WTC11 (cell line): ENCODE measurements at regions not wholly inside any gene's neighbourhood (a gene's known extent, or its start where the extent isn't known, plus 50 kb on each side); places are given as distances from the start of the nearest gene placed in this dataset.

ENCODE experiments used
- ATAC-seq: fragments of 200-7000 bp; cut with Tn5 transposase; 2 replicates; pipeline ENCODE4 v1.10.0; 2021; ENCODE audit warnings: mild to moderate bottlenecking, moderate library complexity
- CTCF ChIA-PET: fragments of 300-600 bp; sonication (Branson Sonifier 250); formaldehyde crosslinking; loops from one replicate; lab custom pipeline; 2021; ENCODE audit warnings: antibody characterized with exemption; lab: Charles Lee
- POLR2A ChIA-PET: fragments of 350-600 bp; sonication (Branson Sonifier 250); formaldehyde crosslinking; loops from one replicate; lab custom pipeline; 2021; ENCODE audit warnings: antibody characterized with exemption; lab: Charles Lee
- DNase-seq: peaks from one replicate; pipeline ENCODE4 v3.0.0; 2021; ENCODE audit warnings: low spot score
- H3K27ac Mint-ChIP-seq: 2 replicates; pipeline ENCODE4 v1.8.0; 2021; ENCODE audit warnings: mixed read lengths
- H3K27me3 Mint-ChIP-seq: 2 replicates; pipeline ENCODE4 v1.8.0; 2021; ENCODE audit warnings: low read depth, mild to moderate bottlenecking, moderate library complexity, mixed read lengths
- H3K36me3 Mint-ChIP-seq: 2 replicates; pipeline ENCODE4 v1.8.0; 2021; ENCODE audit warnings: mixed read lengths
- H3K4me1 Mint-ChIP-seq: 2 replicates; pipeline ENCODE4 v1.8.0; 2022; ENCODE audit warnings: mixed read lengths
- H3K4me3 Mint-ChIP-seq: 2 replicates; pipeline ENCODE4 v1.8.0; 2021; ENCODE audit warnings: mild to moderate bottlenecking, moderate library complexity, mixed read lengths
- H3K9me3 Mint-ChIP-seq: 2 replicates; pipeline ENCODE4 v1.8.0; 2021; ENCODE audit warnings: mixed read lengths
- AFF4 ChIP-seq: sonication (generic); formaldehyde crosslinking; IDR thresholded peaks from 2 replicates; pipeline ENCODE4 v1.8.1; 2023; ENCODE audit warnings: mild to moderate bottlenecking, missing genetic modification reagents, borderline replicate concordance
- ATF1 ChIP-seq: sonication (generic); formaldehyde crosslinking; IDR thresholded peaks from 2 replicates; pipeline ENCODE4 v1.8.1; 2023; ENCODE audit warnings: mild to moderate bottlenecking, moderate library complexity, missing genetic modification reagents
- CREM ChIP-seq: sonication (generic); formaldehyde crosslinking; IDR thresholded peaks from 2 replicates; pipeline ENCODE4 v1.8.1; 2022; ENCODE audit warnings: mild to moderate bottlenecking, missing genetic modification reagents, moderate library complexity
- E2F4 ChIP-seq: sonication (generic); formaldehyde crosslinking; IDR thresholded peaks from 2 replicates; pipeline ENCODE4 v1.8.1; 2022; ENCODE audit warnings: low read depth, mild to moderate bottlenecking, moderate library complexity, missing genetic modification reagents, borderline replicate concordance
- ELF4 ChIP-seq: sonication (generic); formaldehyde crosslinking; IDR thresholded peaks from 2 replicates; pipeline ENCODE4 v1.8.1; 2022; ENCODE audit warnings: low read depth, mild to moderate bottlenecking, moderate library complexity, missing genetic modification reagents
- ERG ChIP-seq: fragments of 250-450 bp; sonication (Bioruptor Pico); IDR thresholded peaks from 2 replicates; pipeline ENCODE4 v1.8.0; 2021; ENCODE audit warnings: mild to moderate bottlenecking
- ETV6 ChIP-seq: sonication (generic); formaldehyde crosslinking; IDR thresholded peaks from 2 replicates; pipeline ENCODE4 v1.8.1; 2022; ENCODE audit warnings: mild to moderate bottlenecking, missing genetic modification reagents
- FOXJ3 ChIP-seq: sonication (generic); formaldehyde crosslinking; IDR thresholded peaks from 2 replicates; pipeline ENCODE4 v1.9.0; 2021; ENCODE audit warnings: missing genetic modification reagents, mild to moderate bottlenecking, borderline replicate concordance
- GRHL2 ChIP-seq: fragments of 250-450 bp; sonication (Bioruptor Pico); IDR thresholded peaks from 2 replicates; pipeline ENCODE4 v1.8.0; 2022; ENCODE audit warnings: mild to moderate bottlenecking, moderate library complexity; ENCODE audit not compliant: insufficient replicate concordance, severe bottlenecking
- HMGA2 ChIP-seq: fragments of 250-450 bp; sonication (Bioruptor Pico); IDR thresholded peaks from 2 replicates; pipeline ENCODE4 v1.4.0; 2021; ENCODE audit warnings: mild to moderate bottlenecking, moderate library complexity
- HMGXB4 ChIP-seq: sonication (generic); formaldehyde crosslinking; IDR thresholded peaks from 2 replicates; pipeline ENCODE4 v1.8.1; 2023; ENCODE audit warnings: mild to moderate bottlenecking, moderate library complexity, missing genetic modification reagents
- JUN ChIP-seq: sonication (generic); formaldehyde crosslinking; IDR thresholded peaks from 2 replicates; pipeline ENCODE4 v1.8.0; 2023; ENCODE audit warnings: mild to moderate bottlenecking, missing genetic modification reagents
- MAX ChIP-seq: sonication (generic); formaldehyde crosslinking; IDR thresholded peaks from 2 replicates; pipeline ENCODE4 v1.8.0; 2022; ENCODE audit warnings: mild to moderate bottlenecking, missing genetic modification reagents
- OVOL2 ChIP-seq: fragments of 250-450 bp; sonication (Bioruptor Pico); IDR thresholded peaks from 2 replicates; pipeline ENCODE4 v1.9.0; 2021; ENCODE audit warnings: mild to moderate bottlenecking, borderline replicate concordance
- PREB ChIP-seq: sonication (generic); formaldehyde crosslinking; IDR thresholded peaks from 2 replicates; pipeline ENCODE4 v1.8.1; 2022; ENCODE audit warnings: mild to moderate bottlenecking, missing genetic modification reagents, moderate library complexity, borderline replicate concordance
- RORB ChIP-seq: fragments of 250-450 bp; sonication (Bioruptor Pico); IDR thresholded peaks from 2 replicates; pipeline ENCODE4 v1.9.0; 2021; ENCODE audit warnings: mild to moderate bottlenecking
- TEAD4 ChIP-seq: sonication (generic); formaldehyde crosslinking; IDR thresholded peaks from 2 replicates; pipeline ENCODE4 v1.8.0; 2022; ENCODE audit warnings: mild to moderate bottlenecking, missing genetic modification reagents
- USF1 ChIP-seq: sonication (generic); formaldehyde crosslinking; IDR thresholded peaks from 2 replicates; pipeline ENCODE4 v1.8.0; 2022; ENCODE audit warnings: mild to moderate bottlenecking, missing genetic modification reagents
- ZBTB21 ChIP-seq: sonication (generic); formaldehyde crosslinking; IDR thresholded peaks from 2 replicates; pipeline ENCODE4 v1.8.1; 2023; ENCODE audit warnings: mild to moderate bottlenecking, missing genetic modification reagents, borderline replicate concordance
- ZNF121 ChIP-seq: sonication (generic); formaldehyde crosslinking; IDR thresholded peaks from 2 replicates; pipeline ENCODE4 v1.8.0; 2023; ENCODE audit warnings: missing genetic modification reagents
- ZNF263 ChIP-seq: sonication (generic); formaldehyde crosslinking; IDR thresholded peaks from 2 replicates; pipeline ENCODE4 v1.8.1; 2022; ENCODE audit warnings: low read depth, mild to moderate bottlenecking, moderate library complexity, missing genetic modification reagents
- ZNF317 ChIP-seq: sonication (generic); formaldehyde crosslinking; IDR thresholded peaks from 2 replicates; pipeline ENCODE4 v1.8.1; 2023; ENCODE audit warnings: low read depth, mild to moderate bottlenecking, moderate library complexity, missing genetic modification reagents, borderline replicate concordance
- ZNF396 ChIP-seq: fragments of 250-450 bp; sonication (Bioruptor Pico); IDR thresholded peaks from 2 replicates; pipeline ENCODE4 v1.8.0; 2021; ENCODE audit warnings: mild to moderate bottlenecking, moderate library complexity, borderline replicate concordance
- ZNF512 ChIP-seq: sonication (generic); formaldehyde crosslinking; IDR thresholded peaks from 2 replicates; pipeline ENCODE4 v1.8.1; 2022; ENCODE audit warnings: missing genetic modification reagents, borderline replicate concordance

- POLR2A ChIA-PET, result interaction anchor here (1.6 kb wide), 1 partner anchor 10 kb away, joined by 5 read pairs; no protein-coding TSS in a partner anchor
- CTCF ChIA-PET, result interaction anchor here (0.9 kb wide), 1 partner anchor 475 kb away, joined by 3 read pairs; no protein-coding TSS in a partner anchor
- H3K4me3 Mint-ChIP-seq, result no peak overlapping the region
- H3K27ac Mint-ChIP-seq, result no peak overlapping the region
- no peak for ATAC-seq
- no peaks in the 10 kb centered on the region; the same call in 1 of the 2 replicates for H3K27me3 Mint-ChIP-seq
- TF ChIP-seq ZNF396 (CRISPR knock-in tag) (no peak), OVOL2 (no peak), PREB (CRISPR knock-in tag) (no peak), ELF4 (CRISPR knock-in tag) (no peak), ZBTB21 (CRISPR knock-in tag) (no peak), MAX (CRISPR knock-in tag) (no peak), RORB (CRISPR knock-in tag) (no peak), ZNF121 (CRISPR knock-in tag) (no peak), USF1 (CRISPR knock-in tag) (no peak), HMGA2 (CRISPR knock-in tag) (no peak), HMGXB4 (CRISPR knock-in tag) (no peak), ZNF317 (CRISPR knock-in tag) (no peak), ZNF263 (CRISPR knock-in tag) (no peak), FOXJ3 (no peak)
- TF ChIP-seq, all 79 proteins: peak for 0
- peaks cover 14% of the 10 kb centered on the region for H3K4me1 Mint-ChIP-seq
- DNase-seq, result no peak
- peaks cover 7% of the 10 kb centered on the region for H3K36me3 Mint-ChIP-seq
- H3K9me3 Mint-ChIP-seq, result peaks cover 13% of the 10 kb centered on the region
Measured at GRCh38 chr14:78091361-78091760, 78.8 kb upstream of the NRXN3 start.

- POLR2A ChIA-PET, result interaction anchor here (1.6 kb wide), 1 partner anchor 10 kb away, joined by 5 read pairs; no protein-coding TSS in a partner anchor
- H3K4me1 Mint-ChIP-seq, result peaks cover 10% of the 10 kb centered on the region; the same call in 1 of the 2 replicates
- H3K4me3 Mint-ChIP-seq, result no peak overlapping the region
- H3K27me3 Mint-ChIP-seq, result no peaks in the 10 kb centered on the region; the same call in 1 of the 2 replicates
- H3K9me3 Mint-ChIP-seq, result peaks cover 19% of the 10 kb centered on the region
- CTCF ChIA-PET, result no interaction called here
- TF ChIP-seq ZNF512 (CRISPR knock-in tag), result no peak
- TF ChIP-seq JUN (CRISPR knock-in tag), result no peak
- TF ChIP-seq ERG (CRISPR knock-in tag), result no peak
- no peak for TF ChIP-seq TEAD4 (CRISPR knock-in tag)
- TF ChIP-seq GRHL2 (CRISPR knock-in tag), result no peak
- TF ChIP-seq ZBTB21 (CRISPR knock-in tag), result no peak
- no peak for TF ChIP-seq ZNF263 (CRISPR knock-in tag)
- TF ChIP-seq ATF1 (CRISPR knock-in tag), result no peak
- TF ChIP-seq AFF4 (CRISPR knock-in tag), result no peak
- TF ChIP-seq E2F4, result no peak
- no peak for TF ChIP-seq ETV6
- TF ChIP-seq CREM (CRISPR knock-in tag), result no peak
- TF ChIP-seq, all 79 proteins: peak for 0
- Mint-ChIP-seq H3K36me3 (peaks cover 13% of the 10 kb centered on the region), H3K27ac (no peak overlapping the region)
- no peak for DNase-seq
- ATAC-seq, result no peak
Measured at GRCh38 chr14:78092040-78092439, 78.1 kb upstream of the NRXN3 start.
